Caco-2 (cell line): ENCODE measurements at regions not wholly inside any gene's neighbourhood (a gene's known extent, or its start where the extent isn't known, plus 50 kb on each side); places are given as distances from the start of the nearest gene placed in this dataset.

ENCODE experiments used
- BruUV-seq: library from RNA; stranded (reverse); fragments of 400-500 nt; replicated peaks from 2 replicates; lab custom pipeline; 2021; lab: Mats Ljungman, UMichigan
- CTCF ChIA-PET: fragments of 300-600 bp; sonication (Branson Sonifier 250); formaldehyde crosslinking; loops from one replicate; lab custom pipeline; 2022; ENCODE audit warnings: antibody characterized with exemption; lab: Charles Lee
- POLR2A ChIA-PET: fragments of 300-600 bp; sonication (Branson Sonifier 250); formaldehyde crosslinking; loops from one replicate; lab custom pipeline; 2022; ENCODE audit warnings: antibody characterized with exemption; lab: Charles Lee
- DNase-seq, 2 experiments: peaks; one replicate each; pipeline versions ENCODE4 v3.0.0 to v3.0.0-alpha.2; 2020 to 2022
- H3K27me3 ChIP-seq: replicated peaks from 2 replicates; pipeline ENCODE4 v1.6.0; 2011; ENCODE audit warnings: low read length; ENCODE audit not compliant: control insufficient read depth, insufficient read depth
- H3K36me3 ChIP-seq: 2 replicates; pipeline ENCODE4 v1.5.1; 2011; ENCODE audit warnings: low read length; ENCODE audit not compliant: control insufficient read depth, insufficient read depth
- H3K4me1 ChIP-seq: fragments of 250-450 bp; sonication (Bioruptor Pico); 2 replicates; pipeline ENCODE4 v1.5.1; 2020; ENCODE audit warnings: mild to moderate bottlenecking
- H3K4me3 ChIP-seq: 2 replicates; pipeline ENCODE4 v1.5.1; 2011; ENCODE audit warnings: low read depth, mild to moderate bottlenecking, control low read depth, low read length
- H3K9me3 ChIP-seq: fragments of 250-450 bp; sonication (Bioruptor Pico); 2 replicates; pipeline ENCODE4 v1.5.1; 2020; ENCODE audit warnings: mild to moderate bottlenecking, moderate library complexity
- H3K27ac Mint-ChIP-seq: one replicate; pipeline ENCODE4 v1.8.0; 2022; ENCODE audit warnings: mixed read lengths; ENCODE audit not compliant: unreplicated experiment
- H3K27me3 Mint-ChIP-seq: one replicate; pipeline ENCODE4 v1.8.0; 2022; ENCODE audit warnings: mixed read lengths; ENCODE audit not compliant: insufficient read depth, unreplicated experiment
- H3K36me3 Mint-ChIP-seq: one replicate; pipeline ENCODE4 v1.8.0; 2022; ENCODE audit warnings: mild to moderate bottlenecking, mixed read lengths; ENCODE audit not compliant: insufficient read depth, unreplicated experiment
- H3K4me1 Mint-ChIP-seq: one replicate; pipeline ENCODE4 v1.8.0; 2022; ENCODE audit warnings: low read depth, mixed read lengths; ENCODE audit not compliant: unreplicated experiment
- H3K4me3 Mint-ChIP-seq: one replicate; pipeline ENCODE4 v1.8.0; 2022; ENCODE audit warnings: mild to moderate bottlenecking, moderate library complexity, mixed read lengths; ENCODE audit not compliant: unreplicated experiment
- H3K9me3 Mint-ChIP-seq: one replicate; pipeline ENCODE4 v1.8.0; 2022; ENCODE audit warnings: mixed read lengths; ENCODE audit not compliant: unreplicated experiment
- intact Hi-C: fragments of 100-400 bp; cut with micrococcal nuclease; formaldehyde crosslinking; loops from one replicate; pipeline ENCODE4 v1.10.0; 2022; ENCODE audit not compliant: unreplicated experiment
- TF ChIP-seq, protein P1 (sequence below), 2 experiments: fragments of 200-600 bp in 1 of 2; IDR thresholded peaks; 1 replicate in 1 of 2; 2 replicates in 1 of 2; pipeline versions ENCODE4 v1.5.1 to v1.8.0; 2011 to 2022; ENCODE audit warnings: antibody characterized with exemption in 1 of 2, control low read depth in 1 of 2, inconsistent platforms in 1 of 2, low read depth in 1 of 2, low read length in 1 of 2, mild to moderate bottlenecking in 1 of 2, moderate library complexity in 1 of 2; ENCODE audit not compliant: insufficient read depth in 1 of 2, severe bottlenecking in 1 of 2, unreplicated experiment in 1 of 2

DNA sequence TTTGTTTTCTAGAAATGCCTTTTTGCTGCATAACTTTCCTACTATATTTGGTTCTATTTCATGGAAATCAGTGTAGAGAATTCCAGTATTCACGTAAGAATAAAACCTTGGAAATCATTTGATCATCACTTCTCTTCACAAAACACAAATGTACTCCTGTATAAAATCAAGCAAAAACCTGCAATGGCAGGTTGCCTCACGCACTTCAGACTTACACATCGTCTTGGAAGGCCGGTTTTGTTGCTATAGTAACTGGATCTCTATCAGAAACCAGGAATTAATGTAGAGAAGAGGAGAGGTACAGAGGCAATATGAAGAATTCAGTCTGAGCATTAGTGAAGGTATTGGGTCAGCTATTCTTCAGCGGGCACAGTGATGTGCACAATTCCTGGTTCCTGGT, 370.7 kb upstream of the CYRIA start:
- H3K27ac Mint-ChIP-seq: no peak overlapping the region
- no peaks in the 10 kb centered on the region for H3K36me3 Mint-ChIP-seq
- BruUV-seq: no TSS peak
- H3K4me3 Mint-ChIP-seq: no peak overlapping the region
- ChIA-PET CTCF (no interaction called here), POLR2A (no interaction called here)
- TF ChIP-seq, protein P1, sequence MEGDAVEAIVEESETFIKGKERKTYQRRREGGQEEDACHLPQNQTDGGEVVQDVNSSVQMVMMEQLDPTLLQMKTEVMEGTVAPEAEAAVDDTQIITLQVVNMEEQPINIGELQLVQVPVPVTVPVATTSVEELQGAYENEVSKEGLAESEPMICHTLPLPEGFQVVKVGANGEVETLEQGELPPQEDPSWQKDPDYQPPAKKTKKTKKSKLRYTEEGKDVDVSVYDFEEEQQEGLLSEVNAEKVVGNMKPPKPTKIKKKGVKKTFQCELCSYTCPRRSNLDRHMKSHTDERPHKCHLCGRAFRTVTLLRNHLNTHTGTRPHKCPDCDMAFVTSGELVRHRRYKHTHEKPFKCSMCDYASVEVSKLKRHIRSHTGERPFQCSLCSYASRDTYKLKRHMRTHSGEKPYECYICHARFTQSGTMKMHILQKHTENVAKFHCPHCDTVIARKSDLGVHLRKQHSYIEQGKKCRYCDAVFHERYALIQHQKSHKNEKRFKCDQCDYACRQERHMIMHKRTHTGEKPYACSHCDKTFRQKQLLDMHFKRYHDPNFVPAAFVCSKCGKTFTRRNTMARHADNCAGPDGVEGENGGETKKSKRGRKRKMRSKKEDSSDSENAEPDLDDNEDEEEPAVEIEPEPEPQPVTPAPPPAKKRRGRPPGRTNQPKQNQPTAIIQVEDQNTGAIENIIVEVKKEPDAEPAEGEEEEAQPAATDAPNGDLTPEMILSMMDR (IDR thresholded peaks at IDR 0.05; ENCODE audit: insufficient read depth in 1 of 2, low read depth in 1 of 2, low read length in 1 of 2, severe bottlenecking in 1 of 2, unreplicated experiment in 1 of 2): no peak
- H3K36me3 ChIP-seq: no peaks in the 10 kb centered on the region
- H3K4me1 Mint-ChIP-seq: peaks cover 5% of the 10 kb centered on the region
- H3K27me3 Mint-ChIP-seq: peaks cover 8% of the 10 kb centered on the region
- no peak overlapping the region for H3K4me3 ChIP-seq
- no peaks in the 10 kb centered on the region for H3K4me1 ChIP-seq
- H3K9me3 Mint-ChIP-seq: no peaks in the 10 kb centered on the region
- DNase-seq: no peak
- H3K27me3 ChIP-seq: no peaks in the 10 kb centered on the region
- intact Hi-C loops: no loop called here
- no peaks in the 10 kb centered on the region for H3K9me3 ChIP-seq

DNA sequence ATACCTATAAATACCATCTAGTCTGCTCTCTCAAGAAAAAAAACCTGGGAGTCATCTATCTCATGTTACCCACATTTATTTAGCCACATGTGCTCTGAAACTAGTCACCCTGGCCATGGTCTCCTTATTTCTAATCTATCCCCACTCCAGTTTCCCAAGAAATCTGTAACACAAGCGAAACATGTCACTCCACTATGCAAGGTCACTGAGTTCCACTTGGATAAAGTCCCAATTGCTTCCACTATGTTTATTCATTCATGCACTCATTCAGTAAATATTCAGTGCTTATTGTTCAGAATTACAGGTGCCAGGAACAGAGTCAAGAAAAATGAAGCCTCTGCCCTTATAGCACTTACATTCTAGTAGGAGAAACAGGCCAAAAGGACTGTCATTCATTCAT, 369.4 kb upstream of the CYRIA start:
- H3K4me1 ChIP-seq: no peaks in the 10 kb centered on the region
- H3K9me3 ChIP-seq: no peaks in the 10 kb centered on the region
- intact Hi-C loops: no loop called here
- H3K4me3 ChIP-seq: no peak overlapping the region
- no peak overlapping the region for H3K4me3 Mint-ChIP-seq
- peaks cover 5% of the 10 kb centered on the region for H3K4me1 Mint-ChIP-seq
- TF ChIP-seq, protein P1 (IDR thresholded peaks at IDR 0.05; ENCODE audit: insufficient read depth in 1 of 2, low read depth in 1 of 2, low read length in 1 of 2, severe bottlenecking in 1 of 2, unreplicated experiment in 1 of 2): no peak
- no peak for DNase-seq
- POLR2A ChIA-PET: no interaction called here
- CTCF ChIA-PET: no interaction called here
- no peaks in the 10 kb centered on the region for H3K36me3 ChIP-seq
- H3K36me3 Mint-ChIP-seq: no peaks in the 10 kb centered on the region
- BruUV-seq: no TSS peak
- peaks cover 8% of the 10 kb centered on the region for H3K27me3 Mint-ChIP-seq
- H3K27ac Mint-ChIP-seq: no peak overlapping the region
- H3K9me3 Mint-ChIP-seq: no peaks in the 10 kb centered on the region
- no peaks in the 10 kb centered on the region for H3K27me3 ChIP-seq

DNA sequence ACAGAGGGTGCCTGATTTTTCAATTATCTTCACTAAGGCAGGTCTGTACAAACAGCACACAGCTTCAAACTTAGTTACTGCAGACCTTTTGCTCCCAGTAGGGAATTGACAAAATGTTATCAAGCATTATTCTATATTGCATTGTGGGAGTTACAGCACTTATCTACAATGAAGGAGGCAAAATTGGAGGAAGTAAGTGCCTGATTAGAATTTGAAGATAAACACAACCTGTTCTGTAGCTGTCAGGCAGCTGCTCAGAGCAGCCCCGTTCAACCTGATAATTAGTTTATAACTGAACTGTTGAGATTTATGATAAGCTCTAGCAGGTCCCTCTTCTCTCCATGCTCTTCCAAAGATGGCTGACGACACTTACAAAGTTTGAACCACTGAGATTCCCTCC, 364.4 kb upstream of the CYRIA start:
- Mint-ChIP-seq H3K27me3 (peaks cover 3% of the 10 kb centered on the region), H3K4me3 (no peak overlapping the region), H3K36me3 (no peaks in the 10 kb centered on the region), H3K4me1 (peaks cover 5% of the 10 kb centered on the region), H3K27ac (no peak overlapping the region), H3K9me3 (no peaks in the 10 kb centered on the region)
- no TSS peak for BruUV-seq
- POLR2A ChIA-PET: no interaction called here
- no peak overlapping the region for H3K4me3 ChIP-seq
- TF ChIP-seq, protein P1 (IDR thresholded peaks at IDR 0.05; ENCODE audit: insufficient read depth in 1 of 2, low read depth in 1 of 2, low read length in 1 of 2, severe bottlenecking in 1 of 2, unreplicated experiment in 1 of 2): no peak
- CTCF ChIA-PET: no interaction called here
- H3K4me1 ChIP-seq: no peaks in the 10 kb centered on the region
- intact Hi-C loops: no loop called here
- H3K9me3 ChIP-seq: no peaks in the 10 kb centered on the region; the same call in 1 of the 2 replicates
- DNase-seq: no peak
- no peaks in the 10 kb centered on the region for H3K36me3 ChIP-seq
- no peaks in the 10 kb centered on the region for H3K27me3 ChIP-seq
